SK-N-SH treated with all-trans-retinoic acid at 6 μM for 48 hours (cell line): ENCODE measurements at regions not wholly inside any gene's neighbourhood (a gene's known extent, or its start where the extent isn't known, plus 50 kb on each side); places are given as distances from the start of the nearest gene placed in this dataset.

Experiments used
- ARNTL ChIP-seq: fragments of 450-650 bp; formaldehyde crosslinking; IDR thresholded peaks from 2 replicates; pipeline ENCODE4 v1.5.0; 2020; ENCODE audit warnings: low read depth, mild to moderate bottlenecking, moderate library complexity, borderline replicate concordance
- BACH2 ChIP-seq: fragments of 250-450 bp; sonication (Bioruptor Pico); IDR thresholded peaks from 2 replicates; pipeline ENCODE4 v1.9.0; 2021; ENCODE audit warnings: mild to moderate bottlenecking, borderline replicate concordance
- GLIS3 ChIP-seq: fragments of 250-450 bp; sonication (Bioruptor Pico); IDR thresholded peaks from 2 replicates; pipeline ENCODE4 v1.5.0; 2020; ENCODE audit warnings: mild to moderate bottlenecking, moderate library complexity
- PATZ1 ChIP-seq: fragments of 250-450 bp; sonication (Bioruptor Pico); IDR thresholded peaks from 2 replicates; pipeline ENCODE4 v1.8.0; 2020; ENCODE audit warnings: mild to moderate bottlenecking, moderate library complexity, borderline replicate concordance
- PPARA ChIP-seq: fragments of 250-450 bp; sonication (Bioruptor Pico); IDR thresholded peaks from 2 replicates; pipeline ENCODE4 v1.5.0; 2020; ENCODE audit warnings: mild to moderate bottlenecking, borderline replicate concordance
- TCF4 ChIP-seq: fragments of 250-450 bp; sonication (Bioruptor Pico); IDR thresholded peaks from 2 replicates; pipeline ENCODE4 v1.8.0; 2021; ENCODE audit warnings: mild to moderate bottlenecking, moderate library complexity, borderline replicate concordance
- TOX ChIP-seq: fragments of 250-450 bp; sonication (Bioruptor Pico); IDR thresholded peaks from 2 replicates; pipeline ENCODE4 v1.8.0; 2021; ENCODE audit warnings: mild to moderate bottlenecking, moderate library complexity, borderline replicate concordance
- ZFP30 ChIP-seq: fragments of 450-650 bp; formaldehyde crosslinking; IDR thresholded peaks from 2 replicates; pipeline ENCODE4 v1.5.0; 2022; ENCODE audit warnings: mild to moderate bottlenecking, moderate library complexity
- ZNF8 ChIP-seq: fragments of 450-650 bp; formaldehyde crosslinking; IDR thresholded peaks from 2 replicates; pipeline ENCODE4 v1.5.0; 2020; ENCODE audit warnings: mild to moderate bottlenecking, moderate library complexity
- TF ChIP-seq, protein P1 (sequence below): fragments of 250-450 bp; sonication (Bioruptor Pico); IDR thresholded peaks from 2 replicates; pipeline ENCODE4 v1.5.1; 2020; ENCODE audit warnings: low read depth, mild to moderate bottlenecking, moderate library complexity
- TF ChIP-seq, protein P2 (sequence below): fragments of 250-450 bp; sonication (Bioruptor Pico); IDR thresholded peaks from 2 replicates; pipeline ENCODE4 v1.5.1; 2021; ENCODE audit warnings: mild to moderate bottlenecking, moderate library complexity
- TF ChIP-seq, protein P3 (sequence below): fragments of 250-450 bp; sonication (Bioruptor Pico); IDR thresholded peaks from 2 replicates; pipeline ENCODE4 v1.8.0; 2021; ENCODE audit warnings: low read depth, mild to moderate bottlenecking, moderate library complexity, borderline replicate concordance
- TF ChIP-seq, protein P4 (sequence below): fragments of 250-450 bp; sonication (Bioruptor Pico); IDR thresholded peaks from 2 replicates; pipeline ENCODE4 v1.5.0; 2020; ENCODE audit warnings: mild to moderate bottlenecking, moderate library complexity

DNA sequence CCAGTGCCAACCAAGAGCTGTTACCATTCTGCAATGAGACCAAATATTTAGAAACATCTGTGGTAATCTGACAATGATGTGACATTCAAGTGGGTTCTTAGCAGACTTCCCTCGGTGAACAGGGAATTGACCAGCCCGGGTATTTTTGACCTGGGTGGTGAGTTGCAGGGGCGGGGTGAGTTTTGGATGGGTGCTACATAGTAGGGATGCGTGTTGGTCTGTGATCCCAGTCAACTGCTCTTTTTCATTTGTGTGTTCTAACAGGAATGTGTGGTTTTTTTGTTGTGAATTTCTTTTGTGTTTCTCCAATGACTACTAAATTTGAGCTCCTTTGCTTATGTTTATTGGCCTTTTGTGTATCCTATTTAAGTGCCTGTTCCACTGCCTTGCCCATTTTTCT, 273.6 kb upstream of the HABP2 start:
- TF ChIP-seq BACH2 (CRISPR knock-in tag) = no peak
- TF ChIP-seq ZFP30 (CRISPR knock-in tag) = no peak
- TF ChIP-seq, protein P1, sequence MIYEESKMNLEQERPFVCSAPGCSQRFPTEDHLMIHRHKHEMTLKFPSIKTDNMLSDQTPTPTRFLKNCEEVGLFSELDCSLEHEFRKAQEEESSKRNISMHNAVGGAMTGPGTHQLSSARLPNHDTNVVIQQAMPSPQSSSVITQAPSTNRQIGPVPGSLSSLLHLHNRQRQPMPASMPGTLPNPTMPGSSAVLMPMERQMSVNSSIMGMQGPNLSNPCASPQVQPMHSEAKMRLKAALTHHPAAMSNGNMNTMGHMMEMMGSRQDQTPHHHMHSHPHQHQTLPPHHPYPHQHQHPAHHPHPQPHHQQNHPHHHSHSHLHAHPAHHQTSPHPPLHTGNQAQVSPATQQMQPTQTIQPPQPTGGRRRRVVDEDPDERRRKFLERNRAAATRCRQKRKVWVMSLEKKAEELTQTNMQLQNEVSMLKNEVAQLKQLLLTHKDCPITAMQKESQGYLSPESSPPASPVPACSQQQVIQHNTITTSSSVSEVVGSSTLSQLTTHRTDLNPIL (CRISPR knock-in tag) = no peak
- TF ChIP-seq TCF4 (CRISPR knock-in tag) = no peak
- TF ChIP-seq GLIS3 (CRISPR knock-in tag) = no peak
- TF ChIP-seq TOX = no peak
- TF ChIP-seq PPARA (CRISPR knock-in tag) = no peak
- TF ChIP-seq PATZ1 (CRISPR knock-in tag) = no peak
- no peak for TF ChIP-seq ARNTL
- no peak for TF ChIP-seq ZNF8 (CRISPR knock-in tag)
- TF ChIP-seq, protein P2, sequence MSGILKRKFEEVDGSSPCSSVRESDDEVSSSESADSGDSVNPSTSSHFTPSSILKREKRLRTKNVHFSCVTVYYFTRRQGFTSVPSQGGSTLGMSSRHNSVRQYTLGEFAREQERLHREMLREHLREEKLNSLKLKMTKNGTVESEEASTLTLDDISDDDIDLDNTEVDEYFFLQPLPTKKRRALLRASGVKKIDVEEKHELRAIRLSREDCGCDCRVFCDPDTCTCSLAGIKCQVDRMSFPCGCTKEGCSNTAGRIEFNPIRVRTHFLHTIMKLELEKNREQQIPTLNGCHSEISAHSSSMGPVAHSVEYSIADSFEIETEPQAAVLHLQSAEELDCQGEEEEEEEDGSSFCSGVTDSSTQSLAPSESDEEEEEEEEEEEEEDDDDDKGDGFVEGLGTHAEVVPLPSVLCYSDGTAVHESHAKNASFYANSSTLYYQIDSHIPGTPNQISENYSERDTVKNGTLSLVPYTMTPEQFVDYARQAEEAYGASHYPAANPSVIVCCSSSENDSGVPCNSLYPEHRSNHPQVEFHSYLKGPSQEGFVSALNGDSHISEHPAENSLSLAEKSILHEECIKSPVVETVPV (CRISPR knock-in tag) = no peak
- TF ChIP-seq, protein P3, sequence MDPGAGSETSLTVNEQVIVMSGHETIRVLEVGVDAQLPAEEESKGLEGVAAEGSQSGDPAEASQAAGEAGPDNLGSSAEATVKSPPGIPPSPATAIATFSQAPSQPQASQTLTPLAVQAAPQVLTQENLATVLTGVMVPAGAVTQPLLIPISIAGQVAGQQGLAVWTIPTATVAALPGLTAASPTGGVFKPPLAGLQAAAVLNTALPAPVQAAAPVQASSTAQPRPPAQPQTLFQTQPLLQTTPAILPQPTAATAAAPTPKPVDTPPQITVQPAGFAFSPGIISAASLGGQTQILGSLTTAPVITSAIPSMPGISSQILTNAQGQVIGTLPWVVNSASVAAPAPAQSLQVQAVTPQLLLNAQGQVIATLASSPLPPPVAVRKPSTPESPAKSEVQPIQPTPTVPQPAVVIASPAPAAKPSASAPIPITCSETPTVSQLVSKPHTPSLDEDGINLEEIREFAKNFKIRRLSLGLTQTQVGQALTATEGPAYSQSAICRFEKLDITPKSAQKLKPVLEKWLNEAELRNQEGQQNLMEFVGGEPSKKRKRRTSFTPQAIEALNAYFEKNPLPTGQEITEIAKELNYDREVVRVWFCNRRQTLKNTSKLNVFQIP (CRISPR knock-in tag) = no peak
- TF ChIP-seq, protein P4, sequence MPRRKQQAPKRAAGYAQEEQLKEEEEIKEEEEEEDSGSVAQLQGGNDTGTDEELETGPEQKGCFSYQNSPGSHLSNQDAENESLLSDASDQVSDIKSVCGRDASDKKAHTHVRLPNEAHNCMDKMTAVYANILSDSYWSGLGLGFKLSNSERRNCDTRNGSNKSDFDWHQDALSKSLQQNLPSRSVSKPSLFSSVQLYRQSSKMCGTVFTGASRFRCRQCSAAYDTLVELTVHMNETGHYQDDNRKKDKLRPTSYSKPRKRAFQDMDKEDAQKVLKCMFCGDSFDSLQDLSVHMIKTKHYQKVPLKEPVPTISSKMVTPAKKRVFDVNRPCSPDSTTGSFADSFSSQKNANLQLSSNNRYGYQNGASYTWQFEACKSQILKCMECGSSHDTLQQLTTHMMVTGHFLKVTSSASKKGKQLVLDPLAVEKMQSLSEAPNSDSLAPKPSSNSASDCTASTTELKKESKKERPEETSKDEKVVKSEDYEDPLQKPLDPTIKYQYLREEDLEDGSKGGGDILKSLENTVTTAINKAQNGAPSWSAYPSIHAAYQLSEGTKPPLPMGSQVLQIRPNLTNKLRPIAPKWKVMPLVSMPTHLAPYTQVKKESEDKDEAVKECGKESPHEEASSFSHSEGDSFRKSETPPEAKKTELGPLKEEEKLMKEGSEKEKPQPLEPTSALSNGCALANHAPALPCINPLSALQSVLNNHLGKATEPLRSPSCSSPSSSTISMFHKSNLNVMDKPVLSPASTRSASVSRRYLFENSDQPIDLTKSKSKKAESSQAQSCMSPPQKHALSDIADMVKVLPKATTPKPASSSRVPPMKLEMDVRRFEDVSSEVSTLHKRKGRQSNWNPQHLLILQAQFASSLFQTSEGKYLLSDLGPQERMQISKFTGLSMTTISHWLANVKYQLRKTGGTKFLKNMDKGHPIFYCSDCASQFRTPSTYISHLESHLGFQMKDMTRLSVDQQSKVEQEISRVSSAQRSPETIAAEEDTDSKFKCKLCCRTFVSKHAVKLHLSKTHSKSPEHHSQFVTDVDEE = no peak
